ENCODE measurements at regions not wholly inside any gene's neighbourhood (a gene's known extent, or its start where the extent isn't known, plus 50 kb on each side); places are given as distances from the start of the nearest gene placed in this dataset.
"Not testable (repeated sequence)": the region's sequence is repeated elsewhere in the genome, so short reads cannot be mapped to it uniquely, and the experiment has no call there.

GRCh38 chr12:33825986-33826602, 196.2 kb upstream of the ALG10 start:
- no peak for DNase-seq (ENCODE audit: low read depth in 2 of 2)

- no peak for DNase-seq (ENCODE audit: low read depth in 2 of 2)
Measured at GRCh38 chr12:33828326-33828725, 194.0 kb upstream of the ALG10 start.

GRCh38 chr12:33830070-33830469, 192.2 kb upstream of the ALG10 start:
- no peak for DNase-seq (ENCODE audit: low read depth in 2 of 2)

GRCh38 chr12:33832900-33833299, 189.4 kb upstream of the ALG10 start:
- no peak for DNase-seq (ENCODE audit: low read depth in 2 of 2)

- no peak for DNase-seq (ENCODE audit: low read depth in 2 of 2)
Measured at GRCh38 chr12:33834672-33835071, 187.6 kb upstream of the ALG10 start.

GRCh38 chr12:33876618-33877017, 145.7 kb upstream of the ALG10 start:
- DNase-seq (ENCODE audit: low read depth in 2 of 2) = no peak

- no peak for DNase-seq (ENCODE audit: low read depth in 2 of 2)
Measured at GRCh38 chr12:33892425-33892824, 129.9 kb upstream of the ALG10 start.

- DNase-seq (ENCODE audit: low read depth in 2 of 2) = not testable (repeated sequence)
Measured at GRCh38 chr12:33920460-33920859, 101.8 kb upstream of the ALG10 start.

GRCh38 chr12:33926095-33926494, 96.2 kb upstream of the ALG10 start:
- no peak for DNase-seq (ENCODE audit: low read depth in 2 of 2)

- not testable (repeated sequence) for DNase-seq (ENCODE audit: low read depth in 2 of 2)
Measured at GRCh38 chr12:33937669-33938068, 84.6 kb upstream of the ALG10 start.

- no peak for DNase-seq (ENCODE audit: low read depth in 2 of 2)
Measured at GRCh38 chr12:33942172-33942571, 80.1 kb upstream of the ALG10 start.

- DNase-seq (ENCODE audit: low read depth in 2 of 2) = no peak
Measured at GRCh38 chr12:33944703-33945437, 77.4 kb upstream of the ALG10 start.

- DNase-seq (ENCODE audit: low read depth in 2 of 2) = no peak
Measured at GRCh38 chr12:33945438-33945784, 76.9 kb upstream of the ALG10 start.

GRCh38 chr12:33966219-33966618, 56.1 kb upstream of the ALG10 start:
- not testable (repeated sequence) for DNase-seq (ENCODE audit: low read depth in 2 of 2)

GRCh38 chr12:33967760-33968159, 54.5 kb upstream of the ALG10 start:
- DNase-seq (ENCODE audit: low read depth in 2 of 2) = no peak
